GM18858 (cell line): ENCODE measurements at regions not wholly inside any gene's neighbourhood (a gene's known extent, or its start where the extent isn't known, plus 50 kb on each side); places are given as distances from the start of the nearest gene placed in this dataset.
"Not testable (repeated sequence)": the region's sequence is repeated elsewhere in the genome, so short reads cannot be mapped to it uniquely, and the experiment has no call there.

Experiments
- ATAC-seq: cut with Tn5 transposase; IDR thresholded peaks from one replicate; pipeline ENCODE4 v1.9.1; 2021; ENCODE audit not compliant: unreplicated experiment

- ATAC-seq = no peak
These were observed 95.1 kb downstream of the RPAP3 start for GRCh38 chr12:47610686-47611252.

GRCh38 chr12:47609806-47610205 lies 96.0 kb downstream of the RPAP3 start:
- no peak for ATAC-seq

GRCh38 chr12:47608671-47609070 lies 97.2 kb downstream of the RPAP3 start:
- not testable (repeated sequence) for ATAC-seq

GRCh38 chr12:47604221-47604873 lies 101.5 kb downstream of the RPAP3 start:
- no peak for ATAC-seq

- ATAC-seq = no peak
These were observed 102.8 kb downstream of the RPAP3 start for GRCh38 chr12:47602949-47603558.

GRCh38 chr12:47602325-47602724 lies 103.5 kb downstream of the RPAP3 start:
- ATAC-seq = no peak

- no peak for ATAC-seq
These were observed 104.8 kb downstream of the RPAP3 start for GRCh38 chr12:47601071-47601470.

GRCh38 chr12:47591795-47592194 lies 114.0 kb downstream of the RPAP3 start:
- no peak for ATAC-seq

GRCh38 chr12:47591361-47591791 lies 114.5 kb downstream of the RPAP3 start:
- no peak for ATAC-seq

GRCh38 chr12:47590771-47591360 lies 115.0 kb downstream of the RPAP3 start:
- ATAC-seq = no peak

- ATAC-seq = no peak
These were observed 118.7 kb downstream of the RPAP3 start for GRCh38 chr12:47586952-47587669.

- no peak for ATAC-seq
These were observed 120.3 kb downstream of the RPAP3 start for GRCh38 chr12:47585507-47585906.

GRCh38 chr12:47578836-47579235 lies 127.0 kb downstream of the RPAP3 start:
- no peak for ATAC-seq

GRCh38 chr12:47577206-47577989 lies 128.4 kb downstream of the RPAP3 start:
- ATAC-seq = no peak

GRCh38 chr12:47576289-47576945 lies 129.4 kb downstream of the RPAP3 start:
- no peak for ATAC-seq

- ATAC-seq = no peak
These were observed 131.4 kb downstream of the RPAP3 start for GRCh38 chr12:47574252-47575021.

GRCh38 chr12:47573146-47573659 lies 132.6 kb downstream of the RPAP3 start:
- ATAC-seq = no peak

GRCh38 chr12:47570151-47570550 lies 135.7 kb downstream of the RPAP3 start:
- ATAC-seq = no peak

- no peak for ATAC-seq
These were observed 143.6 kb downstream of the RPAP3 start for GRCh38 chr12:47562201-47562600.
